A549 (cell line): ENCODE measurements at regions not wholly inside any gene's neighbourhood (a gene's known extent, or its start where the extent isn't known, plus 50 kb on each side); places are given as distances from the start of the nearest gene placed in this dataset.

Experiments
- ATAC-seq, 2 experiments: fragments of 200-7000 bp in 1 of 2; fragments of >200 bp in 1 of 2; cut with Nextera tagmentation in 1 of 2; cut with Tn5 transposase in 1 of 2; 3 replicates each; pipeline versions ENCODE4 v1.8.0 to v1.9.1; 2018 to 2020; ENCODE audit warnings: mild to moderate bottlenecking in 1 of 2, moderate library complexity in 1 of 2
- CTCF ChIA-PET: fragments of 300-600 bp; sonication (Branson Sonifier 250); formaldehyde crosslinking; extraction: SDS; loops from one replicate; lab custom pipeline; 2021; ENCODE audit warnings: antibody characterized with exemption, inconsistent platforms; lab: Yijun Ruan, JAX
- POLR2A ChIA-PET: fragments of 350-600 bp; formaldehyde crosslinking; extraction: SDS; loops from one replicate; lab custom pipeline; 2021; ENCODE audit warnings: antibody characterized with exemption, inconsistent platforms; lab: Yijun Ruan, JAX
- DNase-seq, 2 experiments: peaks; one replicate each; pipeline versions ENCODE4 v3.0.0 to v3.0.0-alpha.2; 2011 to 2016; ENCODE audit warnings: low read depth in 1 of 2, low spot score in 1 of 2
- FAIRE-seq: peaks from 2 replicates; lab custom pipeline; 2011; peaks lifted over from hg19 to GRCh38; lab: Jason Lieb, UNC
- H3K27ac ChIP-seq, 2 experiments: fragments of >200 bp; sonication (Bioruptor Twin); formaldehyde crosslinking; 3 replicates each; pipeline ENCODE4 v1.5.1; 2016 to 2017
- H3K4me1 ChIP-seq: fragments of >200 bp; sonication (Bioruptor Twin); formaldehyde crosslinking; 3 replicates; pipeline ENCODE4 v1.6.1; 2016
- H3K4me2 ChIP-seq: fragments of >200 bp; sonication (Bioruptor Twin); formaldehyde crosslinking; 3 replicates; pipeline ENCODE4 v1.6.1; 2016
- H3K4me3 ChIP-seq: fragments of >200 bp; sonication (Bioruptor Twin); formaldehyde crosslinking; 3 replicates; pipeline ENCODE4 v1.5.1; 2016
- H3K9me3 ChIP-seq: fragments of >200 bp; sonication (Bioruptor Twin); formaldehyde crosslinking; 3 replicates; pipeline ENCODE4 v1.6.1; 2016
- CHD2 ChIP-seq: fragments of 150-350 bp; IDR thresholded peaks from 2 replicates; pipeline ENCODE4 v1.6.1; 2014; ENCODE audit warnings: low read length; ENCODE audit not compliant: partially characterized antibody
- CHD4 ChIP-seq: fragments of 200-600 bp; sonication (generic); IDR thresholded peaks from 2 replicates; pipeline ENCODE4 v1.6.1; 2016; ENCODE audit warnings: antibody characterized with exemption, mild to moderate bottlenecking, borderline replicate concordance
- EHF ChIP-seq: fragments of 250-450 bp; sonication (Bioruptor Pico); IDR thresholded peaks from 2 replicates; pipeline ENCODE4 v1.5.0; 2020; ENCODE audit warnings: mild to moderate bottlenecking
- EHMT2 ChIP-seq: fragments of 200-600 bp; sonication (generic); IDR thresholded peaks from 2 replicates; pipeline ENCODE4 v1.6.1; 2016; ENCODE audit warnings: antibody characterized with exemption, low read depth, mild to moderate bottlenecking, moderate library complexity
- FOXS1 ChIP-seq: fragments of 250-450 bp; sonication (Bioruptor Pico); IDR thresholded peaks from 2 replicates; pipeline ENCODE4 v1.5.0; 2020; ENCODE audit warnings: mild to moderate bottlenecking, moderate library complexity
- HOXA7 ChIP-seq: fragments of 250-450 bp; sonication (Bioruptor Pico); IDR thresholded peaks from 2 replicates; pipeline ENCODE4 v1.5.0; 2020; ENCODE audit warnings: mild to moderate bottlenecking, moderate library complexity
- HOXB5 ChIP-seq: fragments of 250-450 bp; sonication (Bioruptor Pico); IDR thresholded peaks from 2 replicates; pipeline ENCODE4 v1.5.0; 2020; ENCODE audit warnings: mild to moderate bottlenecking, moderate library complexity
- JUN ChIP-seq, 2 experiments: fragments of >200 bp; sonication (Bioruptor Twin); formaldehyde crosslinking; IDR thresholded peaks; 2 replicates in 1 of 2; 3 replicates in 1 of 2; pipeline ENCODE4 v1.6.1; 2016 to 2017
- KDM5A ChIP-seq: fragments of 200-600 bp; sonication (generic); IDR thresholded peaks from 2 replicates; pipeline ENCODE4 v1.6.1; 2016; ENCODE audit warnings: antibody characterized with exemption, mild to moderate bottlenecking
- MAFK ChIP-seq: fragments of 450-650 bp; IDR thresholded peaks from 2 replicates; pipeline ENCODE4 v1.6.1; 2014; ENCODE audit not compliant: partially characterized antibody
- POLR2A ChIP-seq: IDR thresholded peaks from 2 replicates; pipeline ENCODE4 v1.6.1; 2012; ENCODE audit warnings: mild to moderate bottlenecking, low read length
- POLR2AphosphoS2 ChIP-seq: conservative IDR thresholded peaks from 2 replicates; pipeline ENCODE4 v1.6.1; 2012; ENCODE audit warnings: low read length, improper control_type of control experiment, inconsistent platforms
- RARB ChIP-seq: fragments of 250-450 bp; sonication (Bioruptor Pico); IDR thresholded peaks from 2 replicates; pipeline ENCODE4 v1.8.0; 2021; ENCODE audit warnings: mild to moderate bottlenecking, moderate library complexity
- RFX5 ChIP-seq: fragments of 450-650 bp; IDR thresholded peaks from 2 replicates; pipeline ENCODE4 v1.7.1; 2014; ENCODE audit warnings: antibody characterized with exemption, mild to moderate bottlenecking, moderate library complexity
- SREBF2 ChIP-seq: fragments of 450-650 bp; IDR thresholded peaks from 2 replicates; pipeline ENCODE4 v1.6.1; 2014; ENCODE audit warnings: mild to moderate bottlenecking, moderate library complexity
- ZSCAN20 ChIP-seq: fragments of 250-450 bp; sonication (Bioruptor Pico); IDR thresholded peaks from 2 replicates; pipeline ENCODE4 v1.8.0; 2022; ENCODE audit warnings: mild to moderate bottlenecking, moderate library complexity
- WGBS: methylation state at CpG from one replicate; pipeline ENCODE4 v1.1.6; 2017; ENCODE audit errors: missing lambda C conversion rate; 5-methylcytosine and 5-hydroxymethylcytosine counted together
- TF ChIP-seq, protein P1 (sequence below): fragments of >200 bp; sonication (Bioruptor Twin); formaldehyde crosslinking; IDR thresholded peaks from 3 replicates; pipeline ENCODE4 v1.6.1; 2016
- TF ChIP-seq, protein P2 (sequence below): IDR thresholded peaks from 2 replicates; pipeline ENCODE4 v1.6.1; 2012
- TF ChIP-seq, protein P3 (sequence below): fragments of 200-600 bp; sonication (generic); IDR thresholded peaks from 2 replicates; pipeline ENCODE4 v1.6.1; 2016; ENCODE audit warnings: antibody characterized with exemption, mild to moderate bottlenecking, moderate library complexity
- TF ChIP-seq, protein P4 (sequence below): fragments of 250-450 bp; sonication (Bioruptor Pico); IDR thresholded peaks from 2 replicates; pipeline ENCODE4 v1.5.0; 2020; ENCODE audit warnings: low read depth, mild to moderate bottlenecking, moderate library complexity
- TF ChIP-seq, protein P5 (sequence below): IDR thresholded peaks from 2 replicates; pipeline ENCODE4 v1.6.1; 2012; ENCODE audit warnings: low read depth, borderline replicate concordance
- TF ChIP-seq, protein P6 (sequence below): fragments of 250-450 bp; sonication (Bioruptor Pico); IDR thresholded peaks from 2 replicates; pipeline ENCODE4 v1.5.0; 2021; ENCODE audit warnings: mild to moderate bottlenecking, moderate library complexity, borderline replicate concordance
- TF ChIP-seq, protein P7 (sequence below): fragments of >200 bp; sonication (Bioruptor Twin); formaldehyde crosslinking; IDR thresholded peaks from 2 replicates; pipeline ENCODE4 v1.6.1; 2016

DNA sequence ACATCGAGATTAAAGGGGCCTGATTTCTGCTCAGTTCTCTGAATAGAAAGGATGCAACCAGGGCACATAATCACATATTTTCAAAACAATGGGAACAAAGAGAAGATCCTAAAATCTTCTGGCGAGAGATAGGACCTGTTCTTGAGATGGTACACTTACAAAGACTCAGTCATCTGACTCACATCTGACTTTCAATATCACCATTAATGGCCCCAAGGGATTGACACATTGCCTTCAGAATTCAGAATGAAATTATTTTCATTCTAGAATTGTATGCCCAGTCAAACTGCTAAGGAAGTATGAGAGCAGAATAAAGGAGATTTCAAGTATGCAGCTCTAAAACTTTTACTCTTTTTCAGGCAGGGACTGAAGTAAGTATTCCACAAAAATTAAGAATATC lies 240.7 kb upstream of the POU3F2 start:
- H3K27ac ChIP-seq, result no peak overlapping the region
- no peak for FAIRE-seq
- 0% methylated on average over 2 of the region's 2 CpGs for WGBS
- H3K9me3 ChIP-seq, result no peaks in the 10 kb centered on the region
- no peak for TF ChIP-seq RARB
- TF ChIP-seq, protein P1, sequence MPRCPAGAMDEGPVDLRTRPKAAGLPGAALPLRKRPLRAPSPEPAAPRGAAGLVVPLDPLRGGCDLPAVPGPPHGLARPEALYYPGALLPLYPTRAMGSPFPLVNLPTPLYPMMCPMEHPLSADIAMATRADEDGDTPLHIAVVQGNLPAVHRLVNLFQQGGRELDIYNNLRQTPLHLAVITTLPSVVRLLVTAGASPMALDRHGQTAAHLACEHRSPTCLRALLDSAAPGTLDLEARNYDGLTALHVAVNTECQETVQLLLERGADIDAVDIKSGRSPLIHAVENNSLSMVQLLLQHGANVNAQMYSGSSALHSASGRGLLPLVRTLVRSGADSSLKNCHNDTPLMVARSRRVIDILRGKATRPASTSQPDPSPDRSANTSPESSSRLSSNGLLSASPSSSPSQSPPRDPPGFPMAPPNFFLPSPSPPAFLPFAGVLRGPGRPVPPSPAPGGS, result no peak
- TF ChIP-seq EHMT2, result no peak
- no peak for TF ChIP-seq FOXS1 (CRISPR knock-in tag)
- TF ChIP-seq, protein P2, sequence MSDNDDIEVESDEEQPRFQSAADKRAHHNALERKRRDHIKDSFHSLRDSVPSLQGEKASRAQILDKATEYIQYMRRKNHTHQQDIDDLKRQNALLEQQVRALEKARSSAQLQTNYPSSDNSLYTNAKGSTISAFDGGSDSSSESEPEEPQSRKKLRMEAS, result no peak
- TF ChIP-seq, protein P3, sequence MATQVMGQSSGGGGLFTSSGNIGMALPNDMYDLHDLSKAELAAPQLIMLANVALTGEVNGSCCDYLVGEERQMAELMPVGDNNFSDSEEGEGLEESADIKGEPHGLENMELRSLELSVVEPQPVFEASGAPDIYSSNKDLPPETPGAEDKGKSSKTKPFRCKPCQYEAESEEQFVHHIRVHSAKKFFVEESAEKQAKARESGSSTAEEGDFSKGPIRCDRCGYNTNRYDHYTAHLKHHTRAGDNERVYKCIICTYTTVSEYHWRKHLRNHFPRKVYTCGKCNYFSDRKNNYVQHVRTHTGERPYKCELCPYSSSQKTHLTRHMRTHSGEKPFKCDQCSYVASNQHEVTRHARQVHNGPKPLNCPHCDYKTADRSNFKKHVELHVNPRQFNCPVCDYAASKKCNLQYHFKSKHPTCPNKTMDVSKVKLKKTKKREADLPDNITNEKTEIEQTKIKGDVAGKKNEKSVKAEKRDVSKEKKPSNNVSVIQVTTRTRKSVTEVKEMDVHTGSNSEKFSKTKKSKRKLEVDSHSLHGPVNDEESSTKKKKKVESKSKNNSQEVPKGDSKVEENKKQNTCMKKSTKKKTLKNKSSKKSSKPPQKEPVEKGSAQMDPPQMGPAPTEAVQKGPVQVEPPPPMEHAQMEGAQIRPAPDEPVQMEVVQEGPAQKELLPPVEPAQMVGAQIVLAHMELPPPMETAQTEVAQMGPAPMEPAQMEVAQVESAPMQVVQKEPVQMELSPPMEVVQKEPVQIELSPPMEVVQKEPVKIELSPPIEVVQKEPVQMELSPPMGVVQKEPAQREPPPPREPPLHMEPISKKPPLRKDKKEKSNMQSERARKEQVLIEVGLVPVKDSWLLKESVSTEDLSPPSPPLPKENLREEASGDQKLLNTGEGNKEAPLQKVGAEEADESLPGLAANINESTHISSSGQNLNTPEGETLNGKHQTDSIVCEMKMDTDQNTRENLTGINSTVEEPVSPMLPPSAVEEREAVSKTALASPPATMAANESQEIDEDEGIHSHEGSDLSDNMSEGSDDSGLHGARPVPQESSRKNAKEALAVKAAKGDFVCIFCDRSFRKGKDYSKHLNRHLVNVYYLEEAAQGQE, result no peak
- TF ChIP-seq HOXA7, result no peak
- TF ChIP-seq ZSCAN20 (CRISPR knock-in tag), result no peak
- TF ChIP-seq, protein P4, sequence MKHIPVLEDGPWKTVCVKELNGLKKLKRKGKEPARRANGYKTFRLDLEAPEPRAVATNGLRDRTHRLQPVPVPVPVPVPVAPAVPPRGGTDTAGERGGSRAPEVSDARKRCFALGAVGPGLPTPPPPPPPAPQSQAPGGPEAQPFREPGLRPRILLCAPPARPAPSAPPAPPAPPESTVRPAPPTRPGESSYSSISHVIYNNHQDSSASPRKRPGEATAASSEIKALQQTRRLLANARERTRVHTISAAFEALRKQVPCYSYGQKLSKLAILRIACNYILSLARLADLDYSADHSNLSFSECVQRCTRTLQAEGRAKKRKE (CRISPR knock-in tag), result no peak
- no peak for TF ChIP-seq POLR2AphosphoS2
- TF ChIP-seq HOXB5, result no peak
- TF ChIP-seq POLR2A, result no peak
- no peak for TF ChIP-seq RFX5
- no peak for TF ChIP-seq EHF
- no peak for TF ChIP-seq CHD2
- CTCF ChIA-PET, result no interaction called here
- no peaks in the 10 kb centered on the region for H3K4me1 ChIP-seq
- POLR2A ChIA-PET, result no interaction called here
- no peak overlapping the region for H3K4me3 ChIP-seq
- no peak for ATAC-seq
- no peak overlapping the region for H3K4me2 ChIP-seq
- DNase-seq, result no peak

DNA sequence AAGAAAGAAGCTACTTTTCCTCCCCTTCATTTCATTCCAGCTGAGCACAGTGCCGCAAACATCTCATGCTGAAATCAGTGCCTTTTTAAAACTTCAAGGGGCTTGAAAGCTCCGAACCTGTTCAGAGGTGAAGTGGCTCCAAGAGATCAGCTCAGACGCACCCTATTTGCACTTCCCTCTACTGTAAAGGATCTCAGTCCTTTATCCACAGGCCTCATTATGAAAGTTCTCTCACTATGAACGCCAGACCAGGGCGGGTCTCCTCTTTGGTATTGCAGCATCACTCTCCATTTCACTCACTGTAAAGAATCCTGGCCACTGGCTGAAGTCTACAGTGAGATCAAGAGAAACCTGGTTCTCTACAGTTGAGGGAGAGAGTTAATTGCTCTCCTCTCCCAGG lies 232.7 kb upstream of the POU3F2 start:
- no peak for ATAC-seq
- POLR2A ChIA-PET, result interaction anchor here (0.5 kb wide), 1 partner anchor 336 kb away, joined by 4 read pairs; no protein-coding TSS in a partner anchor
- Histone ChIP-seq H3K4me1 (no peaks in the 10 kb centered on the region), H3K4me2 (no peak overlapping the region), H3K4me3 (no peak overlapping the region), H3K9me3 (no peaks in the 10 kb centered on the region), H3K27ac (no peak overlapping the region)
- CTCF ChIA-PET, result no interaction called here
- DNase-seq, result no peak
- no peak for FAIRE-seq
- no peak for TF ChIP-seq CHD4
- 8% methylated on average over 5 of the region's 5 CpGs for WGBS

DNA sequence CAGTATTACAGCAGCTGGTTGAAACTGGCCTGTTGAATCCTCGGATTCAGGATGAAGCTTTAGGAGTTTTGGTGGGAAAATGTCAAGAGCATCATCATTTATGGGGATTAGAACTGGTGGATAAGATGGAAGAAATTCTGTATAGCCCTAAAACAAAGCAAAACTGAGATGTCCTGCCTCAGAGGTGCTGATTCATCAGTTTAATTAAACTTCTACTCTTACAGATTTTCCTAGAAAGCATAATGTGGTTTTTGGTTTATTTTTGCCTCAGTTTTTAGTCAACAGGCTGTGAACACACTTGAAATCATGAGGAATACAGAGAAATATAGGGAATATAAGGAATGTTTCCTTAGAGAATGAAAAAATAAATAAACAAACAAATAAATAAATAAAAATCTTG lies 228.7 kb upstream of the POU3F2 start:
- POLR2A ChIA-PET, result no interaction called here
- H3K4me1 ChIP-seq, result no peaks in the 10 kb centered on the region
- H3K9me3 ChIP-seq, result no peaks in the 10 kb centered on the region
- no peak overlapping the region for H3K4me3 ChIP-seq
- WGBS, result 0% methylated on average over 1 of the region's 1 CpG
- TF ChIP-seq SREBF2 (no peak), CHD4 (no peak), JUN (IDR thresholded peaks at IDR 0.05) (no peak), KDM5A (no peak), MAFK (peak; percentile 45)
- TF ChIP-seq, protein P5, sequence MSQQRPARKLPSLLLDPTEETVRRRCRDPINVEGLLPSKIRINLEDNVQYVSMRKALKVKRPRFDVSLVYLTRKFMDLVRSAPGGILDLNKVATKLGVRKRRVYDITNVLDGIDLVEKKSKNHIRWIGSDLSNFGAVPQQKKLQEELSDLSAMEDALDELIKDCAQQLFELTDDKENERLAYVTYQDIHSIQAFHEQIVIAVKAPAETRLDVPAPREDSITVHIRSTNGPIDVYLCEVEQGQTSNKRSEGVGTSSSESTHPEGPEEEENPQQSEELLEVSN, result no peak
- TF ChIP-seq, protein P2, result no peak
- TF ChIP-seq, protein P6, sequence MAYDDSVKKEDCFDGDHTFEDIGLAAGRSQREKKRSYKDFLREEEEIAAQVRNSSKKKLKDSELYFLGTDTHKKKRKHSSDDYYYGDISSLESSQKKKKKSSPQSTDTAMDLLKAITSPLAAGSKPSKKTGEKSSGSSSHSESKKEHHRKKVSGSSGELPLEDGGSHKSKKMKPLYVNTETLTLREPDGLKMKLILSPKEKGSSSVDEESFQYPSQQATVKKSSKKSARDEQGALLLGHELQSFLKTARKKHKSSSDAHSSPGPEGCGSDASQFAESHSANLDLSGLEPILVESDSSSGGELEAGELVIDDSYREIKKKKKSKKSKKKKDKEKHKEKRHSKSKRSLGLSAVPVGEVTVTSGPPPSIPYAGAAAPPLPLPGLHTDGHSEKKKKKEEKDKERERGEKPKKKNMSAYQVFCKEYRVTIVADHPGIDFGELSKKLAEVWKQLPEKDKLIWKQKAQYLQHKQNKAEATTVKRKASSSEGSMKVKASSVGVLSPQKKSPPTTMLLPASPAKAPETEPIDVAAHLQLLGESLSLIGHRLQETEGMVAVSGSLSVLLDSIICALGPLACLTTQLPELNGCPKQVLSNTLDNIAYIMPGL (CRISPR knock-in tag), result no peak
- TF ChIP-seq, protein P7, sequence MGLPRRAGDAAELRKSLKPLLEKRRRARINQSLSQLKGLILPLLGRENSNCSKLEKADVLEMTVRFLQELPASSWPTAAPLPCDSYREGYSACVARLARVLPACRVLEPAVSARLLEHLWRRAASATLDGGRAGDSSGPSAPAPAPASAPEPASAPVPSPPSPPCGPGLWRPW, result no peak
- TF ChIP-seq, all 56 proteins: peak for 1
- FAIRE-seq, result no peak
- H3K27ac ChIP-seq, result no peak overlapping the region
- CTCF ChIA-PET, result no interaction called here
- no peak for ATAC-seq
- no peak overlapping the region for H3K4me2 ChIP-seq
- no peak for DNase-seq
